HEK293T (cell line): ENCODE measurements at regions not wholly inside any gene's neighbourhood (a gene's known extent, or its start where the extent isn't known, plus 50 kb on each side); places are given as distances from the start of the nearest gene placed in this dataset.

Source experiments
- CTBP1 ChIP-seq: fragments of 450-650 bp; IDR thresholded peaks from 2 replicates; pipeline ENCODE4 v1.6.1; 2016; ENCODE audit warnings: borderline replicate concordance
- HDGF ChIP-seq: fragments of 450-650 bp; IDR thresholded peaks from 2 replicates; pipeline ENCODE4 v1.6.1; 2017; ENCODE audit warnings: antibody characterized with exemption, borderline replicate concordance
- SP1 ChIP-seq: fragments of 450-650 bp; IDR thresholded peaks from 2 replicates; pipeline ENCODE4 v1.6.1; 2017
- TARDBP ChIP-seq: fragments of 450-650 bp; IDR thresholded peaks from 2 replicates; pipeline ENCODE4 v1.6.1; 2016

- TF ChIP-seq CTBP1 = no peak
- no peak for TF ChIP-seq HDGF
- no peak for TF ChIP-seq SP1
- TF ChIP-seq TARDBP = no peak
Observed at GRCh38 chr11:33567004-33567403, 133.6 kb downstream of the C11orf91 start.
